ENCODE measurements at regions not wholly inside any gene's neighbourhood (a gene's known extent, or its start where the extent isn't known, plus 50 kb on each side); places are given as distances from the start of the nearest gene placed in this dataset.
A peak's percentile ranks its signal among the peaks of the same experiment; 100 is the strongest.

DNA sequence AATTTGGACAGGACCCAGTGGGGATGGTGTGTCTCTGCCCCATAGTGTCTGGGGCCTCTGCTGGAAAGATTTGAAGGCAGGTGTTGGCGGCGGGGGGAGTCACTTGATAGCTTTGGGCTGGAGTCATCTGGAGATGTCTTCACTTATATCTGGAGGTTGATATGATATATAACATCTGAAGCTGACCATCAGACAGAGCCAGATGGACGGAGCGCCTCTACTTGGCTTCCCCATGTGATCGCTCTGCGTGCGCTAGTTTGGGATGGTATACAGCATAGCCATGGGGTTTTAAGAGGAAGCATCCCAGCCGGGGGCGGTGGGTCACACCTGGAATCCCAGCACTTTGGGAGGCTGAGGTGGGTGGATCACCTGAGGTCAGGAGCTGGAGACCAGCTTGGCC lies 130.7 kb upstream of the NLRP1 start:
- 98% methylated on average over 9 of the region's 9 CpGs for WGBS
- Histone ChIP-seq H3K27me3 (ENCODE audit: control insufficient read depth in 4 of 4, insufficient read depth in 4 of 4, low read length in 3 of 4) (peaks cover 0 to 3% (median 0%) of the 10 kb centered on the region in 4 donors), H3K9ac (ENCODE audit: low read depth in 1 of 2, low read length in 2 of 2) (no peak overlapping the region), H3K27ac (ENCODE audit: low read depth in 1 of 2, low read length in 2 of 2) (no peak overlapping the region), H3K36me3 (ENCODE audit: control insufficient read depth in 4 of 4, insufficient read depth in 3 of 4, low read depth in 1 of 4, low read length in 3 of 4) (no peaks in the 10 kb centered on the region), H3K4me1 (ENCODE audit: control insufficient read depth in 4 of 4, insufficient read depth in 4 of 4, low read length in 3 of 4) (no peaks in the 10 kb centered on the region), H3K4me3 (ENCODE audit: low read depth in 1 of 3, low read length in 3 of 3) (no peak overlapping the region), H3K9me3 (ENCODE audit: control insufficient read depth in 4 of 4, low read length in 3 of 4) (peaks cover 0 to 6% (median 0%) of the 10 kb centered on the region in 4 donors)
- TF ChIP-seq GABPA (IDR thresholded peaks at IDR 0.05 in 1 of 2, conservative IDR thresholded peaks at IDR 0.05 in 1 of 2) (no peak), JUND (IDR thresholded peaks at IDR 0.05) (no peak), FOXA2 (IDR thresholded peaks at IDR 0.05) (no peak), MAX (IDR thresholded peaks at IDR 0.05) (no peak), ZBTB33 (IDR thresholded peaks at IDR 0.05) (no peak), REST (IDR thresholded peaks at IDR 0.05) (no peak), CTCF (IDR thresholded peaks at IDR 0.05; ENCODE audit: low read depth, low read length, missing input control) (no peak), SP1 (IDR thresholded peaks at IDR 0.05) (no peak), YY1 (IDR thresholded peaks at IDR 0.05) (no peak), HNF4G (IDR thresholded peaks at IDR 0.05) (no peak), RXRA (IDR thresholded peaks at IDR 0.05) (no peak), HNF4A (conservative IDR thresholded peaks at IDR 0.05) (no peak), RAD21 (IDR thresholded peaks at IDR 0.05) (no peak), FOXA1 (IDR thresholded peaks at IDR 0.05) (no peak), EGR1 (IDR thresholded peaks at IDR 0.05; ENCODE audit: low read depth in 2 of 2) (no peak)
- TF ChIP-seq, protein P1, sequence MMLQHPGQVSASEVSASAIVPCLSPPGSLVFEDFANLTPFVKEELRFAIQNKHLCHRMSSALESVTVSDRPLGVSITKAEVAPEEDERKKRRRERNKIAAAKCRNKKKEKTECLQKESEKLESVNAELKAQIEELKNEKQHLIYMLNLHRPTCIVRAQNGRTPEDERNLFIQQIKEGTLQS (IDR thresholded peaks at IDR 0.05) = no peak
- DNase-seq (ENCODE audit: low spot score) = no peak

DNA sequence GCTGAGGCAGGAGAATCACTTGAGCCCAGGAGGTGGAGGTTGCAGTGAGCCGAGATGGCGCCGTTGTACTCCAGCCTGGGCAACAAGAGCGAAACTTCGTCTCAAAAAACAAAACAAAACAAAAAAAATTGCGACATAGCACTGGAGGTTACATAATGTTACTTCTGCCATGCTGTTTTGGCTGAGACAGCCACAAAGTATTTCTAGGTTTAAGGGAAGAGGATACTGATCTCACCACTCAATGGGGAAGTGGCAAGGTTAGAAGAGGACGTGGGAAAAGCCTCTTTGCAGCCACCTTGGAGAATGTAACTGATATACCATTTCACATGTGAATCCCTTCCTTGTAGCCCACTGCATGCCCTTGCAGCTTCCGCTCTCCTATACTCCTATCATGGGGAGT lies 131.2 kb upstream of the NLRP1 start:
- H3K9ac ChIP-seq (ENCODE audit: low read depth in 1 of 2, low read length in 2 of 2) = no peak overlapping the region
- DNase-seq (ENCODE audit: low spot score) = no peak
- 70% methylated on average over 8 of the region's 8 CpGs for WGBS
- H3K9me3 ChIP-seq (ENCODE audit: control insufficient read depth in 4 of 4, low read length in 3 of 4) = peaks cover 0 to under 1% (median 0%) of the 10 kb centered on the region in 4 donors
- H3K36me3 ChIP-seq (ENCODE audit: control insufficient read depth in 4 of 4, insufficient read depth in 3 of 4, low read depth in 1 of 4, low read length in 3 of 4) = no peaks in the 10 kb centered on the region
- H3K4me3 ChIP-seq (ENCODE audit: low read depth in 1 of 3, low read length in 3 of 3) = no peak overlapping the region
- no peak overlapping the region for H3K27ac ChIP-seq (ENCODE audit: low read depth in 1 of 2, low read length in 2 of 2)
- H3K27me3 ChIP-seq (ENCODE audit: control insufficient read depth in 4 of 4, insufficient read depth in 4 of 4, low read length in 3 of 4) = peaks cover 0 to 4% (median 0%) of the 10 kb centered on the region in 4 donors
- no peaks in the 10 kb centered on the region for H3K4me1 ChIP-seq (ENCODE audit: control insufficient read depth in 4 of 4, insufficient read depth in 4 of 4, low read length in 3 of 4)
- no peak for TF ChIP-seq FOXA1 (IDR thresholded peaks at IDR 0.05)
- TF ChIP-seq RXRA (IDR thresholded peaks at IDR 0.05) = peak in 1 of 2 donors; percentile 22
